H9 (cell line): ENCODE measurements at regions not wholly inside any gene's neighbourhood (a gene's known extent, or its start where the extent isn't known, plus 50 kb on each side); places are given as distances from the start of the nearest gene placed in this dataset.

Source experiments
- DNase-seq: peaks from one replicate; pipeline ENCODE4 v3.0.0-alpha.2; 2017
- H2AFZ ChIP-seq: one replicate; pipeline ENCODE4 v1.6.1; 2013; ENCODE audit warnings: mild to moderate bottlenecking, low read length, control low read depth, moderate library complexity
- H2AK5ac ChIP-seq: 2 replicates; pipeline ENCODE4 v1.6.1; 2013; ENCODE audit warnings: low read length, control low read depth, mixed read lengths; ENCODE audit not compliant: insufficient read length
- H2BK120ac ChIP-seq: one replicate; pipeline ENCODE4 v1.6.1; 2013; ENCODE audit warnings: low read depth, mild to moderate bottlenecking, low read length, control low read depth, inconsistent platforms; ENCODE audit not compliant: poor library complexity, severe bottlenecking
- H2BK12ac ChIP-seq: 2 replicates; pipeline ENCODE4 v1.6.1; 2013; ENCODE audit warnings: low read length, control low read depth, mixed read lengths, low read depth; ENCODE audit not compliant: insufficient read length
- H2BK15ac ChIP-seq: 2 replicates; pipeline ENCODE4 v1.6.1; 2013; ENCODE audit warnings: low read depth, low read length, control low read depth
- H2BK20ac ChIP-seq: one replicate; pipeline ENCODE4 v1.6.1; 2013; ENCODE audit warnings: low read depth, mild to moderate bottlenecking, low read length, control low read depth, inconsistent platforms; ENCODE audit not compliant: poor library complexity, severe bottlenecking
- H2BK5ac ChIP-seq: 2 replicates; pipeline ENCODE4 v1.6.1; 2013; ENCODE audit warnings: low read length, control low read depth, mixed read lengths; ENCODE audit not compliant: insufficient read length
- H3K14ac ChIP-seq: 2 replicates; pipeline ENCODE4 v1.6.1; 2013; ENCODE audit warnings: low read length, control low read depth; ENCODE audit not compliant: insufficient read depth
- H3K18ac ChIP-seq: 2 replicates; pipeline ENCODE4 v1.6.1; 2013; ENCODE audit warnings: low read depth, mild to moderate bottlenecking, mixed read lengths, low read length, control low read depth; ENCODE audit not compliant: insufficient read length
- H3K23ac ChIP-seq: 2 replicates; pipeline ENCODE4 v1.6.1; 2013; ENCODE audit warnings: low read length, control low read depth, mixed read lengths, low read depth; ENCODE audit not compliant: insufficient read length
- H3K23me2 ChIP-seq: 2 replicates; pipeline ENCODE4 v1.6.1; 2013; ENCODE audit warnings: low read depth, mild to moderate bottlenecking, mixed read lengths, low read length, control low read depth; ENCODE audit not compliant: insufficient read length, poor library complexity, severe bottlenecking
- H3K27ac ChIP-seq: 2 replicates; pipeline ENCODE4 v1.5.1; 2013; ENCODE audit warnings: low read length, control low read depth, mixed read lengths, low read depth; ENCODE audit not compliant: insufficient read length
- H3K27me3 ChIP-seq: 2 replicates; pipeline ENCODE4 v1.6.1; 2013; ENCODE audit warnings: low read length, control low read depth, inconsistent platforms; ENCODE audit not compliant: insufficient read depth
- H3K4ac ChIP-seq: 2 replicates; pipeline ENCODE4 v1.6.1; 2013; ENCODE audit warnings: low read depth, mild to moderate bottlenecking, control low read depth, inconsistent platforms, low read length, moderate library complexity
- H3K4me1 ChIP-seq: 2 replicates; pipeline ENCODE4 v1.6.1; 2013; ENCODE audit warnings: low read length, control low read depth, inconsistent platforms; ENCODE audit not compliant: insufficient read depth
- H3K4me2 ChIP-seq: 2 replicates; pipeline ENCODE4 v1.6.1; 2013; ENCODE audit warnings: low read length, control low read depth, mixed read lengths; ENCODE audit not compliant: insufficient read length, insufficient read depth
- H3K56ac ChIP-seq: 2 replicates; pipeline ENCODE4 v1.6.1; 2013; ENCODE audit warnings: low read depth, mild to moderate bottlenecking, mixed read lengths, low read length, control low read depth; ENCODE audit not compliant: insufficient read length
- H3K79me1 ChIP-seq: 2 replicates; pipeline ENCODE4 v1.6.1; 2013; ENCODE audit warnings: low read depth, mild to moderate bottlenecking, moderate library complexity, low read length, control low read depth, inconsistent platforms; ENCODE audit not compliant: insufficient read depth, poor library complexity, severe bottlenecking
- H3K79me2 ChIP-seq: 2 replicates; pipeline ENCODE4 v1.6.1; 2013; ENCODE audit warnings: low read length, control low read depth, inconsistent platforms; ENCODE audit not compliant: insufficient read depth
- H3K9ac ChIP-seq: 2 replicates; pipeline ENCODE4 v1.6.1; 2013; ENCODE audit warnings: low read length, control low read depth, mixed read lengths; ENCODE audit not compliant: insufficient read length; ENCODE audit errors: extremely low read depth
- H3K9me3 ChIP-seq: one replicate; pipeline ENCODE4 v1.6.1; 2013; ENCODE audit warnings: low read depth, low read length, inconsistent platforms; ENCODE audit not compliant: control insufficient read depth
- H3T11ph ChIP-seq: one replicate; pipeline ENCODE4 v1.6.1; 2013; ENCODE audit warnings: mild to moderate bottlenecking, low read length, control low read depth, inconsistent platforms
- H4K20me1 ChIP-seq: one replicate; pipeline ENCODE4 v1.6.1; 2013; ENCODE audit not compliant: control insufficient read depth, insufficient read length, insufficient read depth
- H4K5ac ChIP-seq: 2 replicates; pipeline ENCODE4 v1.6.1; 2013; ENCODE audit warnings: low read depth, mild to moderate bottlenecking, mixed read lengths, low read length, control low read depth; ENCODE audit not compliant: insufficient read length
- H4K8ac ChIP-seq: replicated peaks from 2 replicates; pipeline ENCODE4 v1.6.1; 2013; ENCODE audit warnings: low read length, control low read depth, mixed read lengths, low read depth; ENCODE audit not compliant: insufficient read length
- H4K91ac ChIP-seq: 2 replicates; pipeline ENCODE4 v1.6.1; 2013; ENCODE audit warnings: low read depth, mild to moderate bottlenecking, moderate library complexity, mixed read lengths, low read length, control low read depth; ENCODE audit not compliant: insufficient read length
- H3K27ac Mint-ChIP-seq, 3 experiments: 2 replicates in 2 of 3; 3 replicates in 1 of 3; pipeline ENCODE4 v1.8.0; 2020 to 2021; ENCODE audit warnings: mixed read lengths in 3 of 3, mild to moderate bottlenecking in 1 of 3, moderate library complexity in 1 of 3
- H3K27me3 Mint-ChIP-seq: 2 replicates; pipeline ENCODE4 v1.8.0; 2021; ENCODE audit warnings: low read depth, mild to moderate bottlenecking, moderate library complexity, mixed read lengths
- H3K36me3 Mint-ChIP-seq, 3 experiments: 2 replicates in 2 of 3; 3 replicates in 1 of 3; pipeline ENCODE4 v1.8.0; 2020 to 2021; ENCODE audit warnings: low read depth in 3 of 3, mixed read lengths in 3 of 3; ENCODE audit not compliant: insufficient read depth in 1 of 3
- H3K4me1 Mint-ChIP-seq, 2 experiments: 2 replicates each; pipeline ENCODE4 v1.8.0; 2020; ENCODE audit warnings: mixed read lengths in 2 of 2
- H3K4me3 Mint-ChIP-seq, 2 experiments: 2 replicates in 1 of 2; 3 replicates in 1 of 2; pipeline ENCODE4 v1.8.0; 2020 to 2021; ENCODE audit warnings: mild to moderate bottlenecking in 2 of 2, mixed read lengths in 2 of 2, moderate library complexity in 1 of 2
- H3K9me3 Mint-ChIP-seq, 2 experiments: 2 replicates in 1 of 2; 3 replicates in 1 of 2; pipeline ENCODE4 v1.8.0; 2020; ENCODE audit warnings: mild to moderate bottlenecking in 2 of 2, mixed read lengths in 2 of 2, moderate library complexity in 1 of 2
- CTCF ChIP-seq: fragments of 200-600 bp; sonication (generic); conservative IDR thresholded peaks from 3 replicates; pipeline ENCODE4 v1.8.0; 2021; ENCODE audit warnings: antibody characterized with exemption, mild to moderate bottlenecking
- WGBS: extraction: QIAGEN DNeasy Blood & Tissue Kit; methylation state at CpG from one replicate; pipeline ENCODE4 v1.1.7; 2013; ENCODE audit warnings: missing lambda C conversion rate, low lambda C conversion rate, mixed read lengths; ENCODE audit not compliant: insufficient read length; ENCODE audit errors: extremely low coverage; 5-methylcytosine and 5-hydroxymethylcytosine counted together

GRCh38 chr2:14907014-14907612 is 274.6 kb downstream of the LRATD1 start:
- Histone ChIP-seq H4K20me1 (no peaks in the 10 kb centered on the region), H3K14ac (no peak overlapping the region), H4K5ac (no peak overlapping the region), H3K79me1 (no peaks in the 10 kb centered on the region), H3K23ac (no peak overlapping the region), H2BK5ac (no peak overlapping the region), H2BK12ac (no peak overlapping the region), H3K79me2 (no peaks in the 10 kb centered on the region), H2AK5ac (no peak overlapping the region), H3K18ac (no peak overlapping the region), H2AFZ (no peak overlapping the region), H3K27me3 (no peaks in the 10 kb centered on the region), H2BK120ac (no peak overlapping the region), H4K8ac (no peak overlapping the region), H3K9me3 (no peaks in the 10 kb centered on the region), H3K9ac (no peak overlapping the region), H2BK15ac (no peak overlapping the region), H3K27ac (no peak overlapping the region), H3K4me2 (no peak overlapping the region), H3K23me2 (no peaks in the 10 kb centered on the region), H3K56ac (no peak overlapping the region), H3T11ph (no peak overlapping the region), H3K4me1 (no peaks in the 10 kb centered on the region), H4K91ac (no peak overlapping the region), H2BK20ac (no peak overlapping the region), H3K4ac (no peak overlapping the region)
- peak; percentile 48 for TF ChIP-seq CTCF
- Mint-ChIP-seq H3K36me3 (no peaks in the 10 kb centered on the region), H3K27me3 (no peaks in the 10 kb centered on the region; the same call in 1 of the 2 replicates), H3K4me1 (peaks cover 12 to 20% of the 10 kb centered on the region in 2 experiments), H3K27ac (no peak overlapping the region; a peak in 1 of 7 replicates), H3K4me3 (no peak overlapping the region), H3K9me3 (no peaks in the 10 kb centered on the region)
- WGBS = no CpG with 5 or more reads among the region's 8 CpGs
- DNase-seq = peak; percentile 36
